Ectodermal cell (in vitro differentiated cells): ENCODE measurements at regions not wholly inside any gene's neighbourhood (a gene's known extent, or its start where the extent isn't known, plus 50 kb on each side); places are given as distances from the start of the nearest gene placed in this dataset.
"Not testable (repeated sequence)": the region's sequence is repeated elsewhere in the genome, so short reads cannot be mapped to it uniquely, and the experiment has no call there.

Experiments
- H3K27ac ChIP-seq: 2 replicates; pipeline ENCODE4 v1.7.0; 2013; ENCODE audit warnings: mild to moderate bottlenecking, low read depth, low read length; ENCODE audit not compliant: insufficient read depth, poor library complexity, severe bottlenecking
- H3K27me3 ChIP-seq: 2 replicates; pipeline ENCODE4 v1.7.0; 2013; ENCODE audit warnings: mild to moderate bottlenecking, low read length; ENCODE audit not compliant: insufficient read depth, control insufficient read depth, poor library complexity, severe bottlenecking
- H3K36me3 ChIP-seq: one replicate; pipeline ENCODE4 v1.7.0; 2013; ENCODE audit warnings: low read length; ENCODE audit not compliant: control insufficient read depth, insufficient read depth
- H3K4me1 ChIP-seq: one replicate; pipeline ENCODE4 v1.7.0; 2013; ENCODE audit warnings: low read length; ENCODE audit not compliant: control insufficient read depth, insufficient read depth
- H3K4me3 ChIP-seq: 2 replicates; pipeline ENCODE4 v1.7.0; 2013; ENCODE audit warnings: low read depth, low read length, control low read depth; ENCODE audit not compliant: insufficient read depth
- H3K9me3 ChIP-seq: 2 replicates; pipeline ENCODE4 v1.7.0; 2013; ENCODE audit warnings: mild to moderate bottlenecking, low read length, moderate library complexity; ENCODE audit not compliant: control insufficient read depth
- WGBS, 2 experiments: methylation state at CpG; one replicate each; pipeline ENCODE4 v1.1.7; 2013; ENCODE audit warnings: missing lambda C conversion rate in 2 of 2; 5-methylcytosine and 5-hydroxymethylcytosine counted together

GRCh38 chr6:86331919-86332318 is 605.4 kb upstream of the HTR1E start:
- Histone ChIP-seq H3K36me3 (no peaks in the 10 kb centered on the region), H3K27ac (no peak overlapping the region), H3K4me3 (no peak overlapping the region), H3K27me3 (no peaks in the 10 kb centered on the region), H3K4me1 (no peaks in the 10 kb centered on the region), H3K9me3 (no peaks in the 10 kb centered on the region)
- WGBS, 2 experiments, result 56 to 60% methylated on average over 5 of the region's 5 CpGs

DNA sequence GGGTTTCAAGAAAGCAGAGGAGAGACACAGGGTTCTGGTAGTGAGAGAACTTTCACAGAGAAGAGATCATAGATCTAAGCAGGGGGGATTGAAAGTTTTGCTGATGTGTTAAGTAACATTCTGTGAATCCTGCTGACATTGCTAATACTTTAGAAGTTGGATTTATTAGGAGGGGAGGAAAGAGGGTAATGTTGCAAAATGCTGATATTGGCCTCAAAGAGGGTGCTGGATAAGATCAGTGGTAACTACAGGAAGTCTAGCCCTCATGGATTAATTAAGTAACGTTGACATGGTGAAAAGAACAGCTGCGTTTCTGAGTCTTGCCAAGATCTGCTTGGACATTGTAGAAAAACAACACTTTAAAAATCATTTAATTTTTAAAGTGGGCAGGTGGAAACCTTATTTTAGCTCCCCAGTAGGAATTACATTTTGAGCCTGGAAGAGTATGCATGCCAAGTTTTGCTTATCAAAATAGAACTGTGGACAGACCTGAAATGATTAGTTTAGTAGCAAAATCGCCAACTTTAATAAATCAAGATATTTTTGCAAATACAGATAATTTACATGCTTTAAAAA is 606.0 kb upstream of the HTR1E start:
- H3K36me3 ChIP-seq, result no peaks in the 10 kb centered on the region
- no peaks in the 10 kb centered on the region for H3K27me3 ChIP-seq
- H3K9me3 ChIP-seq, result no peaks in the 10 kb centered on the region
- WGBS, 2 experiments, result 30 to 80% methylated on average over 1 to 3 of the region's 3 CpGs
- H3K4me3 ChIP-seq, result no peak overlapping the region
- no peaks in the 10 kb centered on the region for H3K4me1 ChIP-seq
- no peak overlapping the region for H3K27ac ChIP-seq

DNA sequence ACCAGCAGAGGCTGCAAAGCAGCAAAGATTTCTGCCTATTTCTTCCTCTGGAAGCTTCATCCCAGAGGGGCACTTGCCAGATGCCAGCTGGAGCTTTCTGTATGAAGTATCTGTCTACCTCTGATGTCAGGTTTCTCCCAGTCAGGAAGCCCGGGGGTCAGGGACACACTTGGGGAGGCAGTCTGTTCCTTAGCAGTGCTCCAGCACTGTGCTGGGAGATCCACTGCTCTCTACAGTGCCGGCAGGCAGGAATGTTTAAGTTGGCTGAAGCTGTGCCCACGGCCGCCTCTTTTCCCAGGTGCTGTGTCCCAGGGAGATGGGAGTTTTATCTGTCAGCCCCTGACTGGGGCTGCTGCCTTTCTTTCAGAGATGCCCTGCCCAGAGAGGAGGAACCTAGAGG is 631.1 kb upstream of the HTR1E start:
- Histone ChIP-seq H3K27ac (no peak overlapping the region), H3K27me3 (no peaks in the 10 kb centered on the region), H3K36me3 (no peaks in the 10 kb centered on the region), H3K9me3 (no peaks in the 10 kb centered on the region), H3K4me3 (no peak overlapping the region), H3K4me1 (no peaks in the 10 kb centered on the region)
- WGBS, 2 experiments, result 87 to 90% methylated on average over 4 of the region's 4 CpGs

- Histone ChIP-seq H3K27me3 (no peaks in the 10 kb centered on the region), H3K4me1 (no peaks in the 10 kb centered on the region), H3K36me3 (no peaks in the 10 kb centered on the region), H3K4me3 (no peak overlapping the region), H3K9me3 (no peaks in the 10 kb centered on the region), H3K27ac (no peak overlapping the region)
Measured at GRCh38 chr6:86285876-86286275, 643.2 kb upstream of the SYNCRIP start.

GRCh38 chr6:86284809-86285480 is 642.3 kb upstream of the SYNCRIP start:
- not testable (repeated sequence) for H3K4me3 ChIP-seq
- WGBS, 2 experiments, result 87 to 92% methylated on average over 22 of the region's 22 CpGs

GRCh38 chr6:86283596-86283995 is 640.9 kb upstream of the SYNCRIP start:
- 94 to 97% methylated on average over 6 of the region's 6 CpGs for WGBS, 2 experiments
- not testable (repeated sequence) for H3K27ac ChIP-seq, H3K9me3 ChIP-seq, H3K4me3 ChIP-seq, H3K36me3 ChIP-seq, H3K27me3 ChIP-seq, H3K4me1 ChIP-seq

More at GRCh38 chr6:86284809-86285480, 642.3 kb upstream of the SYNCRIP start:
- H3K27ac ChIP-seq, H3K9me3 ChIP-seq, H3K36me3 ChIP-seq, H3K27me3 ChIP-seq, H3K4me1 ChIP-seq: not testable (repeated sequence)

- H3K27me3 ChIP-seq, result no peaks in the 10 kb centered on the region
- WGBS, 2 experiments, result 92% methylated on average over 5 of the region's 5 CpGs
- no peak overlapping the region for H3K4me3 ChIP-seq
- no peaks in the 10 kb centered on the region for H3K36me3 ChIP-seq
- H3K9me3 ChIP-seq, result no peaks in the 10 kb centered on the region
- H3K4me1 ChIP-seq, result no peaks in the 10 kb centered on the region
- H3K27ac ChIP-seq, result no peak overlapping the region
Measured at GRCh38 chr6:86276056-86276455, 633.4 kb upstream of the SYNCRIP start.

- no peaks in the 10 kb centered on the region for H3K9me3 ChIP-seq
- no peaks in the 10 kb centered on the region for H3K4me1 ChIP-seq
- H3K4me3 ChIP-seq, result no peak overlapping the region
- 100% methylated on average over 2 of the region's 2 CpGs for WGBS, 2 experiments
- no peaks in the 10 kb centered on the region for H3K36me3 ChIP-seq
- H3K27me3 ChIP-seq, result no peaks in the 10 kb centered on the region
- H3K27ac ChIP-seq, result no peak overlapping the region
Measured at GRCh38 chr6:86273936-86274335, 631.2 kb upstream of the SYNCRIP start.

- Histone ChIP-seq H3K4me1 (no peaks in the 10 kb centered on the region), H3K4me3 (no peak overlapping the region), H3K9me3 (no peaks in the 10 kb centered on the region), H3K27me3 (no peaks in the 10 kb centered on the region), H3K27ac (no peak overlapping the region), H3K36me3 (no peaks in the 10 kb centered on the region)
- WGBS, 2 experiments, result 73 to 80% methylated on average over 4 of the region's 4 CpGs
Measured at GRCh38 chr6:86256615-86257187, 614.0 kb upstream of the SYNCRIP start.

DNA sequence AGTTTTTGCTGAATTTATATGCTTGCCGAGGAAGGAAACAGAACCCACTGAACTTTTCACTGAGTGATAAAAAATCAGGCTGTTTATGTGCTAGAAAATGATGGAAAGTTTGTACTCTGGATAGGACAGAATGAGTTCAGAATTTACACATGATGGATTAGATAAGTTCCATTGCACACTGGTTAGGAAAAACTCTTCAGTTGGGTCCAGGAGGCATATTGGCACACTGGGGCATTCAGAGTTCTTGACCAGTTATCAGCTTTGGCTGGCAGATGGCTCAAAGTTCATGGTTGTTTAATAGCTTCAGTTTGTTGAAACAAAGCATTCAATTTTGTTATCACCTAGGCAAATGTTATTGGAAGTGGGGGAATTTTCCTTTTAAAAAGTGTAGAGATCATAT is 613.3 kb upstream of the SYNCRIP start:
- WGBS, 2 experiments, result 88 to 93% methylated on average over 1 of the region's 1 CpG
- Histone ChIP-seq H3K9me3 (no peaks in the 10 kb centered on the region), H3K27ac (no peak overlapping the region), H3K27me3 (no peaks in the 10 kb centered on the region), H3K4me3 (no peak overlapping the region), H3K4me1 (no peaks in the 10 kb centered on the region), H3K36me3 (no peaks in the 10 kb centered on the region)
